Panc1 (cell line): ENCODE measurements at regions not wholly inside any gene's neighbourhood (a gene's known extent, or its start where the extent isn't known, plus 50 kb on each side); places are given as distances from the start of the nearest gene placed in this dataset.

Source experiments
- ATAC-seq: fragments of 200-7000 bp; cut with Tn5 transposase; 2 replicates; pipeline ENCODE4 v1.9.1; 2020; ENCODE audit warnings: mild to moderate bottlenecking, moderate library complexity
- BruUV-seq: library from RNA; stranded (reverse); fragments of 400-500 nt; replicated peaks from 2 replicates; lab custom pipeline; 2021; lab: Mats Ljungman, UMichigan
- CTCF ChIA-PET: fragments of 300-600 bp; sonication (Branson Sonifier 250); formaldehyde crosslinking; loops from one replicate; lab custom pipeline; 2022; ENCODE audit warnings: antibody characterized with exemption; lab: Charles Lee
- POLR2A ChIA-PET: fragments of 300-600 bp; sonication (Branson Sonifier 250); formaldehyde crosslinking; loops from one replicate; lab custom pipeline; 2022; ENCODE audit warnings: antibody characterized with exemption; lab: Charles Lee
- DNase-seq: peaks from one replicate; pipeline ENCODE4 v3.0.0-alpha.2; 2010; ENCODE audit warnings: low read depth, low spot score
- H3K27ac ChIP-seq: 2 replicates; pipeline ENCODE4 v1.5.1; 2011; ENCODE audit warnings: mild to moderate bottlenecking, low read length, inconsistent platforms
- H3K27me3 ChIP-seq: fragments of 200-500 bp; sonication (Bioruptor generic); 2 replicates; pipeline ENCODE4 v1.6.0; 2014; ENCODE audit warnings: low read length, inconsistent platforms; ENCODE audit not compliant: control insufficient read depth, insufficient read depth
- H3K36me3 ChIP-seq: fragments of 200-500 bp; sonication (Bioruptor generic); 2 replicates; pipeline ENCODE4 v1.5.1; 2014; ENCODE audit warnings: inconsistent platforms, mild to moderate bottlenecking, low read length, moderate library complexity; ENCODE audit not compliant: control insufficient read depth, insufficient read depth
- H3K4me1 ChIP-seq: 2 replicates; pipeline ENCODE4 v1.5.1; 2011; ENCODE audit warnings: inconsistent platforms, mild to moderate bottlenecking, low read length, moderate library complexity; ENCODE audit not compliant: control insufficient read depth, insufficient read depth
- H3K4me3 ChIP-seq, 2 experiments: 2 replicates each; pipeline ENCODE4 v1.5.1; 2011 to 2012; ENCODE audit warnings: low read depth in 2 of 2, low read length in 2 of 2, mild to moderate bottlenecking in 2 of 2, inconsistent platforms in 1 of 2, moderate library complexity in 1 of 2
- H3K9me3 ChIP-seq: fragments of 200-500 bp; sonication (Bioruptor generic); 2 replicates; pipeline ENCODE4 v1.5.1; 2014; ENCODE audit warnings: low read depth, mild to moderate bottlenecking, inconsistent platforms, low read length, moderate library complexity; ENCODE audit not compliant: control insufficient read depth, insufficient read depth
- CTCF ChIP-seq: fragments of 450-650 bp; IDR thresholded peaks from 2 replicates; pipeline ENCODE4 v1.5.1; 2017; ENCODE audit warnings: mild to moderate bottlenecking
- POLR2AphosphoS5 ChIP-seq: IDR thresholded peaks from 2 replicates; pipeline ENCODE4 v1.6.1; 2012; ENCODE audit warnings: mild to moderate bottlenecking, low read depth, low read length, moderate library complexity
- REST ChIP-seq, 2 experiments: IDR thresholded peaks; 2 replicates each; pipeline ENCODE4 v1.6.1; 2011 to 2012; ENCODE audit warnings: low read depth in 2 of 2, control low read depth in 1 of 2, low read length in 1 of 2, mild to moderate bottlenecking in 1 of 2, moderate library complexity in 1 of 2; ENCODE audit not compliant: insufficient read depth in 1 of 2
- SIN3A ChIP-seq: IDR thresholded peaks from 2 replicates; pipeline ENCODE4 v1.6.1; 2012; ENCODE audit warnings: low read depth, mild to moderate bottlenecking, low read length, moderate library complexity, borderline replicate concordance; ENCODE audit not compliant: insufficient read depth
- TCF7L2 ChIP-seq: IDR thresholded peaks from 2 replicates; pipeline ENCODE4 v1.6.1; 2011; ENCODE audit warnings: mild to moderate bottlenecking, low read depth, low read length, inconsistent platforms
- in situ Hi-C: cut with HindIII; loops from 2 replicates; pipeline ENCODE4 v1.10.0; 2016; ENCODE audit warnings: low sequenced_read_pairs, low pct_unique_long_range_greater_than_20kb
- intact Hi-C: fragments of 100-400 bp; cut with micrococcal nuclease; formaldehyde crosslinking; loops from one replicate; pipeline ENCODE4 v1.10.0; 2022; ENCODE audit not compliant: unreplicated experiment

- Histone ChIP-seq H3K4me1 (no peaks in the 10 kb centered on the region; the same call in 1 of the 2 replicates), H3K4me3 (no peak overlapping the region), H3K27me3 (no peaks in the 10 kb centered on the region), H3K9me3 (no peaks in the 10 kb centered on the region), H3K36me3 (no peaks in the 10 kb centered on the region), H3K27ac (no peak overlapping the region)
- ChIA-PET CTCF (no interaction called here), POLR2A (no interaction called here)
- intact Hi-C loops, result no loop called here
- ATAC-seq (no peak), DNase-seq (no peak)
- no TSS peak for BruUV-seq
- TF ChIP-seq CTCF (no peak), REST (IDR thresholded peaks at IDR 0.05; ENCODE audit: insufficient read depth in 1 of 2, low read depth in 2 of 2, low read length in 1 of 2) (no peak), SIN3A (no peak), POLR2AphosphoS5 (no peak), TCF7L2 (no peak)
- in situ Hi-C loops, result no loop called here
These were observed 95.1 kb upstream of the ATF7IP start for GRCh38 chr12:14270392-14270791.

- no peak for DNase-seq
- Histone ChIP-seq H3K4me1 (no peaks in the 10 kb centered on the region; the same call in 1 of the 2 replicates), H3K27ac (no peak overlapping the region), H3K36me3 (no peaks in the 10 kb centered on the region), H3K4me3 (no peak overlapping the region), H3K9me3 (no peaks in the 10 kb centered on the region), H3K27me3 (no peaks in the 10 kb centered on the region)
- ChIA-PET CTCF (no interaction called here), POLR2A (no interaction called here)
- intact Hi-C loops (no loop called here), in situ Hi-C loops (no loop called here)
- ATAC-seq, result no peak
- TF ChIP-seq SIN3A (no peak), TCF7L2 (no peak), CTCF (no peak), REST (IDR thresholded peaks at IDR 0.05; ENCODE audit: insufficient read depth in 1 of 2, low read depth in 2 of 2, low read length in 1 of 2) (no peak), POLR2AphosphoS5 (no peak)
- no TSS peak for BruUV-seq
These were observed 92.2 kb upstream of the ATF7IP start for GRCh38 chr12:14272956-14273912.
